HG03159 (cell line): ENCODE measurements at regions not wholly inside any gene's neighbourhood (a gene's known extent, or its start where the extent isn't known, plus 50 kb on each side); places are given as distances from the start of the nearest gene placed in this dataset.

Experiments
- ATAC-seq: cut with Tn5 transposase; IDR thresholded peaks from one replicate; pipeline ENCODE4 v1.9.1; 2021; ENCODE audit warnings: mild to moderate bottlenecking, moderate library complexity; ENCODE audit not compliant: unreplicated experiment

DNA sequence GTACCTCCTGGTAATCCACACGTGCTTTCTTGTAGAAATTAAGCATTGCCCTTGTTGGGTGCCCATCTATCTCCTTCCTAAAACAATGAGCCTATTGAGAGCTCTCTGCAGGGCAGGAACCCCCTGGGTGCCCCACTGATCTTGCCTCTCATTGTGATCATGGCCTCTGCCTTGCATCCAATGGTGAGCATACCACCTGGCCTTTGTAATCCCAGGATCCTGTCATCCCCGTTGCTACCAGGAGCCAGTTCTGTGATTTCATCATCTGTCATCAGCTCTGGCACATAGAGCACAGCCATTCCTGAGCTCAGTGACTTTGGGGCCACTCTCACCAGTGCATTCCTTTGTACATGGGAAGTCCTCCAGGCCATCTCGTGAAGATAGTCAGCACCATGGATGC, 381.0 kb upstream of the ID2 start:
- no peak for ATAC-seq

DNA sequence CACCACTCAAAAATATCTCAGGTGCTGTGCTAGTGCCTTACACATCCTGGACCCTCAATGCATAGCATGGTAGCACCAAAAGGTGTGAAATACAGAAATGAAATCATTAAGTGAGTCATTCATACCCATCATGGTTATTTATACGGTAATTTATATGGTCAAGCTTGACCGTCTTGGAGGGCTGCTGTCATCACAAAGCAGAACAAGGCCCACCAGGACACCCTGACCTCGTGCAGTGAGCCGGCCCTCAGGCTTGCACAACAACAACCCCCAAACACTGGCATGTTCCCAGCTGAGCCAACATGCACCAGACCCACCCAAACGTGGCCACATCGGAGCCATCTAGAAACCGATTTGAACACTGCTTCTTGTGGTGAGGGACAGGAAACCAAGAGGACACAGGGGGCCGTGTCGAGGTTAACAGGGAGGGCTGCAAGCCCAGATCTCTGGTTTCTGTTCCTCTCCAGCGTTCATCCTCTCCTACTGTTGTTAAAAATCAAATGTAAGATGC, 378.5 kb upstream of the ID2 start:
- peak; percentile 71 for ATAC-seq

DNA sequence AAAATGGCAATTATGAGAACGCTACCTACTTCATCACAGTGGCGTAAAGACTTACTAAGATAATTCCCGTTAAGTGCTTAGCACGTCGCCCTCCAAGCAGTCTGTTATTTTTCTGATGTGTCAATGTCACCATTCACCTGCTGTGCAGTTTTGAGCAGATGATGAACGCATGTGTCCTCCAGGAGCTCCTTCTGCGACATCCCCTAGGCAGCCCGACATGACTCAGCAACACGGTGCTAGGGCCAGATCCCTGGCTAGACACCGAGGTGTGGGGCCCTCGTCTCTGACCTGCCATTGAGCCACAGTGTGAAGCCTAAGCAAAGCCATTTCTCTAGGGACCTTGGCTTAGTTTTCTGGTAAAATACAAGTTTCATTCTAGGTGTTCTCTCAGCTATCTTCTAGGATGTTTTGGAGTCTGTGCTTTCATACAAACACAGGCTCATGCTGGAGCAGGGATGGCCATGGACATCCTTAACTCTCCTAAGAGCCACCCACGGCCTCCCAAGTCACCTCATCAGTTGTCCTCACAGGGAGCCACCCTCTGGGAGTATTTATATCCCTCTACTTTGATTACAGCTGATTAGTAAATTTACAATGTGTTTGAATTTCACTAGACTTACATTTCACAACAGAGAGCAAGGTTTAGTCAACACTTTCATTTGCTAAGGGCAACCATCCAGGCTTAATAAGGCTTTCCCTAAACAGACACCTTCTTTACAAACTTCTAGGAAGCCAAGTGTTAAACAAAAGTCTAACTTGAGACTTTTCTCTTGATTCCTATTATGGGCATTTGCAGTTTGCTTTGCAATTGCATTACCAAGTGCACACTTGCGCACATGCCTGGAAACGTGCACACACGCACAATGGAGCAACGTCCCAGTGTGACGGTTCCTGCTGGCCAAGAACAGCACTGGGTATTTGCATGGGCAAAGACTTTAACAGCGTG, 376.8 kb upstream of the ID2 start:
- ATAC-seq = no peak

DNA sequence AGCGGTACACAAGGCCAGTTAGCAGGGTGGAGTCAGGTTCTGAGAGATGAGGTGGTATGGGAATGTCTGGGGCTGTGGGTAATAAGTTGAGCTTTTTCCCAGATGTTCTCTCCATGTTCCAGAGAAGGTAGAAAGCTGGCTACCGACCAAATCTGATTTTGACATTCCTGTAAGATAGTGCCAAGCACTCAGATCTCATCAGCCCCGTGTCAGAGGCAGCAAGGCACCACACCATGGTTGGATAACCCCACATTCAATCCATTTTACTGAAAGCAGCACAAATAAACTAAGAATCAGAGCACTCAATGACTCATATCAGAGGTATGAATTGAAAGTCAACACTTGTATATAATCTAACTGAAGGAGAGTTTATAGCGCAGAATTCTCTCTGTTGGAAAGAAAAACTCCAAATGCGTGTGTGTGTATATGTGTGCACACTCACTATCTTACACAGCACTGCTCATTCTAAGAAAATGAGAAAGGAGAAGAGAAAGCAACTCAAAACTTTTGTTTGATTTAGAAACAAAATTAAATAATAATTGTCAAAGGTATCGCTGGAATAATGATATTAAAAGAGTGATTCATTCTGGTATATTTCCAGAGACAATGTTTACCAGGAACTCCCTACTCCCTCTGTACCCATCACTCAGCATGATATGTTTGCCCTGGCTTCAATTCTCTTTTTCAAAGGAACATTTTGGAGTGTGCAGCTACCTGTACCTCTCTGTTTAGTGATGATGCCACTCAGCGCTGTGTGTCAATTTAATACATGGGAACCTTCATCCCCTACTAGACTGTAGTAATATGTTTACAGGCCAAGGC, 375.1 kb upstream of the ID2 start:
- peak; percentile 25 for ATAC-seq

DNA sequence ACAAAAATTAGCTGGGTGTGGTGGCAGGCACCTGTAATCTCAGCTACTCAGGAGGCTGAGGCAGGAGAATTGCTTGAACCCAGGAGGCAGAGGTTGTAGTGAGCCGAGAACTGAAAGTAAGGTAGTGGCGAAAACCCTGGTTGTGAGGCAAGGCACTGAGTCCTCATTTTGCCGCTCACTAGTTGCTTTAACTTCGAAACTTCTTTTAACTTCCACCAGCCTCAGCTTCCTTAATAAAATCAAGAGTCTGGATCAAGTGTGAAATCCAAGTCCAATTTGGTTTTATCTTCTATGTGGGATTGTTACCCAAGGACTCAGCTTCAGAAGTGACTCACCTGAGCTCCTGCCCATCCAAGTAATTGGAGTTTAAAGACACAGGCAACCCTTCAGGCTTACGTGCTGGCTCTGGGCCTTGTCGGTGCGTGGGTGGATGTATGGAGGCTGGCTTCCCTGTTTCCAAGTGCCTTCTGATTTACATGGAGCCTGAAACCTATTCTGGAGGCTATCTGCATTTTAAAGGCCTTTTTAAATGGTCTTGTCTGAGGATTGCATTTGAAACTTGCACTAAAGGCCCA, 374.2 kb upstream of the ID2 start:
- no peak for ATAC-seq

DNA sequence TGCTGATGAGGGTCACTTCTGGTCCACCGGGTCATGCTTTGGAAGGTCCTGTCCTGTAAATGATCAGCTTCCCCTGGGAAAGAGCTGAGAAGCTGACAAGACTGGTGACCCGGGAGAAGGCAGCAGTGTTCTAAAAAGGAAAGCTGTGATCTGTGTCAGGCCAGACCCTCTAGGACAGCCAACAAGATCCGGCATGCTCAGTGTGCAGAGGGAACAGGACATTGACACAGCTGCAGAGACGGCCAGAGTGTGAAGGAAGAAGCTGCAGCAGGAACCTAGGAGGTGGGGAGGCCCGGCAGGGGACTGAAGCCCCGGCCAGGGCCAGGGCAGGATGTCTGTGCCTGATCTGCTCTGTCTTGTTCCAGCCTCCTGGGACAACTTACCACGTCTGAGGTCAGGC, 372.7 kb upstream of the ID2 start:
- ATAC-seq = no peak

DNA sequence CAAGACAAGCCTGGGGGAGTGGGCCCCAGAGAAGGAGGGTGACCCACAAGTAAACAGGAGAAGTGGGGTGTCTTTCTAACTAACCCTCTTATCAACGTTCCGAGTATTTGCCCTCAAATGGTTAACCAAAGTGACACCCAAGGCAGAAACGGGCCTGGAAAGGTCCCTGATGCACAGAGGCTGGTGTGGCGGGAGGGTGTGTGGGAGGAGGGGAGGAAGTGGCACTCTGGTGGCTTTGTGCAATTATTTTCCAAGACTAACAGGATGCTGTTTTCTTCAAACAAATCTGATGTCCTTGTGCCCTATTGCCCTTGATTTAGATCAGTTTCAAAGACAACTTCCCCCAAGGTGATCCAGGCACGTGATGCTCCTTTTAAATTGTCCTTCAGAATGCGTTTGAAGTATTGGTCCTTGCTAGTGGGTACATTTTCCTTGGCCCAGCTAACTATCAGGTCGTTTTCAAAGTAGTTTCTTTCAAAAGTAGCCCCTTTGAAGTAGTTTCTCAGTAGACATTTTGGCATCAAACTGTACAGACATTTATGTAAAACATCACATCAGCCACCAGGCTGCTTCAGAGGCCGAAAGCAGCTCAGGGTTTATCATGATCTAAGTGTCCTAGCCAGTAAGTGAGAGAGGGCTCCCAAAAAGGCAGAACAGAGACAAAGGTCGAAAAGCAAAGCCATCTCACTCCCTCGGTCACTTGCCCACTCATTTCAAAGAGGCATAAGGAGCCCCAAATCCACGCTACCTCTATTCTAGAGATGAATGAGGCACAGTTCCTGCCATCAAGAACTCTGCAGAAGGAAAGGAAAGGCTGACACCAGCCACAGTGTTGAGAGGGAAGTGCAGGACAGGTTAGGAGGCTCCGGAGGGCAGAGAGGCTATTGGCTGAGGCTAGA, 371.1 kb upstream of the ID2 start:
- no peak for ATAC-seq

DNA sequence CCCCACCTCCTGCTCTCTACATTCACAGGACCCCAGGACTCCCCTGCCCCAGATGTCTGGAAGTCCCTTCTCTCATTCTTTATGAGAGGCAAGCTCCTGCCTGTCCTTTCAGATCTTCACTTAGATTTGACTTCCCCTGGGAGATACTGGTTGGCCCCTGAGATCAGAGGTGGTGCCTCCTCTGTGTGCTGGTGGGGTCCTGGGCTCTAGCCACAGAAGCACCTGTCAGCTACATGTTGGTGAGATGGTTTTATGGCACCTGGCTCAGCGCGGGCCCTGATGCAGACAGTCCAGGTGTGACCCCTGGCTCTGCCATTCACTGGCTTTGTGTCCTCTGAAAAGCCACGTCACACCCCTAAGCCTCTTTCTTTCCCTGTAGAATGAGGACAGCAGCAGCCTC, 369.6 kb upstream of the ID2 start:
- no peak for ATAC-seq

DNA sequence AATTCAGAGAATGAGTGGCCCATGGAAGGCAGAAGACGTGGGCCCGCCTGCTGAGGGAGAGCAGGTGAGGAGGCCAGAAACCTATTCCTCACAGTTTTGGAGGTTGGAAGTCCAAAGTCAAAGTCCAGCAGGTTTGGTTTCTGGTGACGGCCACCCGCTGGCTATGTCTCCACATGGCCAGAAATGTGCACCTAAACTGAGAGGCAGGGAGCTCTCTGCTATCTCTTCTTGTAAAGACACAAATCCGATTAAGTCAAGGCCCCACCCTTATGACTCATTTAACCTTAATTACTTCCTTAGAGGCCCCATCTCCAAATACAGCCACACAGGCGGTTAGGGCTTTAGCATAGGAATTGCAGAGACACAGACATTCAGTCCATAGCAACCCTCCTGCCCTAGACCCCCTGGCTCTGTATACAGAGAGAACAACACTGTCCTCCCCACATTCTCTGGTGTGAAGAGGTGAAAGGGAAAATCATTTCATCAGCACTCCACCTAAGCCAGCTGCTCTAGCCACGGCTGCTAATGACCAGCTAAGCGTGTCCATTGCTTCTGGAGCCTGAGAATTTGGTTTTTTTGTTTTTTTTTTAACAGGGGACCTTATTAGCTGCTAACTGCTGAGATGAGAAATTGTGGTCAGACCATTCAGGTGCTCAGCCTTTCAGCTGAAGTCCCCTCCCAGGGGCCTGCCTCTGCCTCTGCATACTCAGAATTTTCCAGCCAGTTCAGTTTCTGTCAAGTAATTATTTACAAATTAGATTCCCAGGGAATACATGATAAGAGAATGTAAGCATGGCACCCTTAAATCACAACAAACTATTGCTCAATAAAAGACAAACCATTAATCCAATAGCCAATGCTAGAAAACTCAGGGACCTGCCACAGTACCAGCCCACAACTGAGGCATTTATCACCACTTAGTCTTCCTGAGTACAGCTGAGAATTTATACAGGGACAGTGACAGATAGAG, 368.7 kb upstream of the ID2 start:
- peak; percentile 81 for ATAC-seq

DNA sequence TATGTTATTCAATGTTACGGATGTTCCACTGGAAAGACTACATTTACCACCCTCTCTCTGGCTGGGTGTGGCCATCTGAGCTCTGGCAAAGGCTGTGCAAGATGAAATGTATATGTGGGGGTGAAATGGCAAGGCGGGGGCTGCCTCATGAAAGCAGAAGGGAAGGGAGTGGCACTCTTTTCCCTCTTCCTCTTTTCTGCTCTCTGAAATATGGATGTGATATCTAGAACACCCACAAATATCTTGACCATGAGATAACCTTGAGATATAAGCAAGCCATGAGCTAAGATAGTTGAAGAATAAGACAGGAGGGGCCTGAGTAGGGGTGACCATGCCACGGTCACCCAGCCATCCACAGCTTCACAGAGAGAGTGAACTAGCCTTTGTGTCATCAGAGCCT, 367.8 kb upstream of the ID2 start:
- ATAC-seq = no peak

DNA sequence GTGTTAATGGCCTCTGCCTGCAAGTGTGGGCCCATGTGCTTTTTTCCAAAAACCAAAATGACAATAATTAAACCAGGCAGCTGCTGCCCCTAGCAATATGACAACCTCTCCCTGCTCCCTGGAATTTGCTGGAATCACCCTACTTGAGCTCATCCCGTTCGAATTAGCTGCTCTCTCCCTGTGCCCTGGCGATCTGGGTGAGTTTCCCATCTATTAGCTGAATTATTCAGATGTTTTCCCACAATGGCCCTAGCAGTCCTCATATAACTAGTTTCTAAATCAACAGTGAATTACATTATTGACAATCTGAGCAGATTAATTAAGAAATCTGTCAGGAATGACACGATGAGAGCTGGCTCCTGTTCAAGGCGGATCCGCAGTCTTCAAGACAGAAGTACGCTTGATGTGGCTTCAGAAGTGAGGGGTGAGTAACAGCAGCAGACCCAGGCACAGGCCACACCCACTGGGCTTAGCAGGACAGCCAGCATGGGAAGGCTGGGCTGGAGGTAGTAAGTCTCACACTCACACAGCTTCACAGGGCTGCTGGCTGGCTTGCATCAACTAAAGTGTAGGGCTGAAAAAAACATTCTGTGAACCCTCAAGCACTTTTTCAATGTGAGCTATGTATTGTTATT, 366.2 kb upstream of the ID2 start:
- no peak for ATAC-seq

DNA sequence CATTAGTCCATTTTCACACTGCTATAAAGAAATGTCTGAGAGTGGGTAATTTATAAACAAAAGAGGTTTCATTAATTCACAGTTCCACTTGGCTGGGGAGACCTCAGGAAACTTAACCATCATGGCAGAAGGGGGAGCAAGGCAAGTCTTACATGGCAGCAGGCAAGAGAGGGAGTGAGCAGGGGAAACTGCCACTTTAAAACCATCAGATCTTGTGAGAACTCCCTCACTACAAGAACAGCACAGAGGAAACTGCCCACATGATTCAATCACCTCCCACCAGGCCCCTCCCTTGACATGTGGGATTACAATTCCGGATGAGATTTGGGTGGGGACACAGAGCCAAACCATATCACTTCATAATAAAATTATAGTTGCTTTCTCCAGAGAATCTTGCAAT, 365.5 kb upstream of the ID2 start:
- ATAC-seq = no peak

DNA sequence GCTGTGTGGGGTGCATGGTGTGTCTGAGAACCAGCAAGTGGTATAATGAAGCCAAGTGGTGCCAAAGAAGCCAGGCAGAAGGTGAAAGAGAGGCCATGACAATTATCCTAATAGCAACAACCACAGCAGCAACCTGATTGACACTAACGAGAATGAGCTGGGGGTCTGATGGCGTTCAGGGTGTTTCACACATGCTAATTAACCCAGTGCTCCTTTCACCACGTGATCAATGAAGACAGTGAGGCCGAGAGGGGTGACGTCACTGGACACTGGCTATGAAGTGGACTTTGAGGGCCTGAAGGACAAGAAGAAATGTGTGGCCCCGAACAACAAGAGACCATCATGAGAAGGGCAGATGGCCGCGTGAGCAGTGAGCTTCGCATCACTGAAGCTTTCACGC, 364.4 kb upstream of the ID2 start:
- ATAC-seq = no peak

DNA sequence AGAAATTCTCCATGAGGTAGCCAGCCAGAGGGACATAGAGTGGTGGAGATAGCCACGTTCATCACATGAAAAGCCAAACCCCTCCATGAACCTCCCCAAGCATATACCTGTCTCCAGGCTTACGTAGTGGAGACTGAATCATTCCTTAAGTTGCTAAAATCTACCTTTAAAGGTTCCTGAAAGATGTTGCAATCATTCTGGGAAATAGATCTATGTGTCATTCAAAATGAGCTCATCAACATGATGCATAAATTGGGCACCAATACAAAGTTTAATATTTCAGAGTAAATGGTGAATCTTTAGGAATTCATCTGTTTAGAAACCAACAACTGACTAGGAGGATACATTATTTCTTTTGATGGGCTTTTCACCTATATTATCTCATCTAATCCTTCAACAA, 362.6 kb upstream of the ID2 start:
- ATAC-seq = no peak

DNA sequence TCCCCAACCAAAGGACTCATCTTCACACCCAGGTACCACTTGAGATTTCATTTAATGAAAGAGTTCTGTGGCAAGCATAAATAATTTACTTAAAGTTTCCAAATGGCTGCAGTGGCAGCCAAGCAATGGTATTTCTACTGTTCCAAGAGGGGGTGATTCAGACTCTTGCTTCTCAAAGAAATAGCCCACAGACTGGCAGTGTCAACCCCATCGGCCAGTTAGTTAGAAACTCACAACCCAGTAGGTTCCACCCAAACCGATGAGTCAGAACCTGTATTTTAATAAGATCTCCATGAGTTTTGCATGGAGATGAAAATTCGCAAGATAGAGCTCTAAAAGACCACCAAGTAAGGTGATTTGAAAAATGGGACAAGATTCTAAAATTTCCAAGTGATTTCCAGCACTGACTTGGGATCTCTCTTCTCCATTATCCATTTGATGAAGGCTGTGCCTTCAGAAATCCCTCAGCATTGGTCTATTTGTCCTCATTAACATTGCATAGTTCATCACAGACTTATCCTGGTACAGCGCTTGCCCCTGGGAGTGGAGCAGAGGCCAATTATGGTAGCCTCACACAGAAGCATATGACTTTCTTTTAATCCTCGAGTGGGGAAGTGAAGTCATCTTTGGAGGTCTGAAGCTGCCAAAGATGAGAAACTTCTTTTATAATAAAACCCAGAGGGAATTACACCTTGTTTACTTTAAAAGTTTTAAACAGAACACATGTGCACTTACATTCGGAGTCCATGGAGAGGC, 361.4 kb upstream of the ID2 start:
- ATAC-seq = no peak

DNA sequence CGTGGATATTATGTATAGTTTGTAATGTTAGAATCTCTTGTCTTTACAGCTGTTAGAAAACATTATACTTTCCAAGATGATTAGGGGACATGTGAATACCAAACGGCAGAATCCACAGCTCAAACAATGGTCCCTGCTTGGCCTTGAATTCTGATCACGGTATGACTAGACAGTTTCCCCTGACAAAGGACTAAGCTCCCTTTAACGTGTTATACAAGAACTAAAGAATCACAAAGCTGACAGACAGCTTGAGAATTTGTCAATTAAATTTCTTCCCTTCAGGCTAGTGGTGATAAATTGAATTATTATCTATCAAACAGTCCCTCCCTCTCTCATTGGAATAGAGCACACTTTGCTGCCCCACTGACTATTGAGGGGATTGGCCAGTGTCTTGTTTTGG, 359.2 kb upstream of the ID2 start:
- no peak for ATAC-seq

DNA sequence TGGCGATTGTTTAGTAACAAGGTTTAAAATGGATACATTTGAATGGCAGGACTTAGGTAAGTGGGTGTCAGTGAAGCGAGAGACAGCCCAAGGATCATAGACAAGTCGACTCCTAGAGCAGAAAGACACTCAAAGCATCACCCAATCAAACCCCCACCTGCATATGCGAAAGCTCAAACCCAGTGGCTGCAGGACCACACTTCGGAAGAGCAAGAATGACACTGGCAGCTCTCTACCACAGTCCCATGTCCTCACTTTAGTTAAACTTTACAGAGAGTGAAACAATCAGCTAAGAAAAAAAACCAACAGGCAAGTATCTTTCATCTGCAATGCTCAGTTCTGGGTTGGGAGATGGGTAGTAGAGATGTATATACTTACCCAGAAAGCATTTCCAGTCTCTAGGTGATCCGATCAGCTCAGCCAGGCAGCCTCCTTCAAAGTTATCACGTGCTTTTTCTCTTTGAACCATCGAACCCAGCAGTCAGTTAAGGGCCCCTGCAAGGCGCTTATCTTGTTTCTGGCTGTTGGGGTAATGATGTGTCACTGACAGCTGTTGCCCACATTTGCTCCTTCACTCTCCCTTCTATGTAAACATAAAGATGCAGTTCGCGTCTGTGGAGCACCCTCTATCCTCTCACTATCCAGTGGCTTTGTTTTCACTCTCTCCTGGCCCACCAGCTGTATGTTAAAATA, 357.5 kb upstream of the ID2 start:
- ATAC-seq = no peak

DNA sequence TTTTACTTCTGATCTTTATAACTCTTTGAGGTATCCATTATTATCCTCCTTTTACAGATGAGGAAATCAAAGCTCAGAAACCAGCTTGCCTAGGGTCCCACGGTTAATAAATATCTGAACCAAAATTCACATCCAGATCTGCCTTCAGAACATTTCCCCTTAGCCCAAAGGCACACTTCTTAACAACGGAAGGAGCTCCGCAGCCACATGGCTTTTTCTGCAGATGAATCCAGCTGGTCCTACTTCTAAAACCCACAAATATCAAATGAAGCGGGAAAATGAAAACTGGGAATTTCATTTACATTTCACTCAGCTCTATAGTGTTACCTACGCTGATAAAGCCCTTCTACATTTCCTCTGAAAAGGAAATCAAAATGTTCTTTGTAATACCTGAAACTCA, 357.0 kb upstream of the ID2 start:
- ATAC-seq = no peak
